ENCODE measurements at regions not wholly inside any gene's neighbourhood (a gene's known extent, or its start where the extent isn't known, plus 50 kb on each side); places are given as distances from the start of the nearest gene placed in this dataset.

DNA sequence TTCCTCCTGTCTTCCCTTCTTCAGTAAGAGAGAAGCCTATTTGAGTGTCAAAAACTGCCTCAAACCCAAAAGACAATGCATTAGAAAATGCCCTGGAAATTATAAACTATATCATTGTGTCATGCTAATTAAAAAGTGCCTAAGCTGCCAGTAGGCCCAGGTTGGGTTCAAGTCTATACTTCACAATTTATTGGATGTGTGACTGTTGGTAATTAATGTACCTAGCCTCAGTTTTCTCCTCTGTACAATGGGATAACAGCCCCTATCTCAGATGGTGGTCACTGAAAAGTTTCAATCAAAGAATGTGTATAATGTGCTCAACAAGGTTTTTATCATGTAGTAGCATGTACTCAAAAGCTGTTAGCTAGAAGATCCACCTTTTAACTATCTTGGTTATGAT lies 246.9 kb upstream of the DUSP10 start:
- Histone ChIP-seq H3K9ac (ENCODE audit: low read length) (no peak overlapping the region), H3K36me3 (replicated peaks; ENCODE audit: insufficient read depth, low read length) (no peaks in the 10 kb centered on the region), H2AFZ (ENCODE audit: low read length) (no peak overlapping the region), H3K79me2 (ENCODE audit: low read length) (no peaks in the 10 kb centered on the region), H3K27me3 (replicated peaks; ENCODE audit: insufficient read depth, low read length) (no peaks in the 10 kb centered on the region), H3K4me1 (ENCODE audit: low read length) (no peaks in the 10 kb centered on the region), H3F3A (ENCODE audit: insufficient read depth, low read length) (no peaks in the 10 kb centered on the region), H3K27ac (ENCODE audit: low read length) (no peak overlapping the region), H3K4me2 (ENCODE audit: low read depth, low read length) (no peak overlapping the region), H3K9me2 (replicated peaks; ENCODE audit: insufficient read depth, low read length) (no peaks in the 10 kb centered on the region), H3K9me3 (replicated peaks; ENCODE audit: insufficient read depth, low read length) (no peaks in the 10 kb centered on the region), H3K4me3 (ENCODE audit: low read length) (no peak overlapping the region), H4K20me1 (ENCODE audit: insufficient read depth, low read length) (no peaks in the 10 kb centered on the region)
- DNase-seq, result no peak
- TF ChIP-seq EZH2phosphoT487 (IDR thresholded peaks at IDR 0.05; ENCODE audit: low read length) (no peak), EZH2 (optimal IDR thresholded peaks at IDR 0.05; ENCODE audit: low read depth, low read length) (no peak)
- TF ChIP-seq, protein P1, sequence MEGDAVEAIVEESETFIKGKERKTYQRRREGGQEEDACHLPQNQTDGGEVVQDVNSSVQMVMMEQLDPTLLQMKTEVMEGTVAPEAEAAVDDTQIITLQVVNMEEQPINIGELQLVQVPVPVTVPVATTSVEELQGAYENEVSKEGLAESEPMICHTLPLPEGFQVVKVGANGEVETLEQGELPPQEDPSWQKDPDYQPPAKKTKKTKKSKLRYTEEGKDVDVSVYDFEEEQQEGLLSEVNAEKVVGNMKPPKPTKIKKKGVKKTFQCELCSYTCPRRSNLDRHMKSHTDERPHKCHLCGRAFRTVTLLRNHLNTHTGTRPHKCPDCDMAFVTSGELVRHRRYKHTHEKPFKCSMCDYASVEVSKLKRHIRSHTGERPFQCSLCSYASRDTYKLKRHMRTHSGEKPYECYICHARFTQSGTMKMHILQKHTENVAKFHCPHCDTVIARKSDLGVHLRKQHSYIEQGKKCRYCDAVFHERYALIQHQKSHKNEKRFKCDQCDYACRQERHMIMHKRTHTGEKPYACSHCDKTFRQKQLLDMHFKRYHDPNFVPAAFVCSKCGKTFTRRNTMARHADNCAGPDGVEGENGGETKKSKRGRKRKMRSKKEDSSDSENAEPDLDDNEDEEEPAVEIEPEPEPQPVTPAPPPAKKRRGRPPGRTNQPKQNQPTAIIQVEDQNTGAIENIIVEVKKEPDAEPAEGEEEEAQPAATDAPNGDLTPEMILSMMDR (IDR thresholded peaks at IDR 0.05; ENCODE audit: low read length), result no peak

DNA sequence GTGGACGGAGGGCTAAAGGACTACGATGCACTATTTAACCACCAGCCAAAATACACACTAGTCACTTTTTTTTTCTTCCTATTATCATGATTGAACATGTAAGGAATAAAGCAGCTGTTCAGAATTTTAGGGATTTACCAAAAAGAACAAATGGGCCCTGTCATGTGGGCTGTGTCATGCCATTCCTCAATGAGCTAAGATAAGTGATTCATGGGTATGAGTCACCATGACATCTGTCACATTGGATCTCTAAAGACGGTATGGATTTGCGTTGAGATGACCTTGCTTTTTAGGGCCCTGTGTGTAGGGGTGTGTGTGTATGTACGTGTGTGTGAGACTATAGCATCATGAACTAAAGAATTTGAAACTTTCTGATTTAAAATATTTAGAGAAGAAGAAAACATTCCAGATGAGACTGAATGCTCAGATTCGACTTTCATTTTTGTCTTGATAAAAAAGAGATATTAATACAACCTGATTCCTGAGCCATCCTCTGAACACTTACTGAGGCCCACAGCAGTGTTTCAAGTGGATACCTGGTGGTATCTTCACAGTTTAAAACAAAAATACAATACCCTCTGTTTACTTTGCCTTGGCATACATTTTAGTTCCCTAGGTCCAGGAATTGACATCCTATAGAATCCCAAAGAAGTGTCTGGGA lies 246.1 kb upstream of the DUSP10 start:
- no peak for DNase-seq
- H3K4me1 ChIP-seq (ENCODE audit: low read length), result no peaks in the 10 kb centered on the region
- H3K9ac ChIP-seq (ENCODE audit: low read length), result no peak overlapping the region
- no peak overlapping the region for H3K4me2 ChIP-seq (ENCODE audit: low read depth, low read length)
- H3K27ac ChIP-seq (ENCODE audit: low read length), result no peak overlapping the region
- H4K20me1 ChIP-seq (ENCODE audit: insufficient read depth, low read length), result no peaks in the 10 kb centered on the region
- no peaks in the 10 kb centered on the region for H3K9me3 ChIP-seq (replicated peaks; ENCODE audit: insufficient read depth, low read length)
- H3K9me2 ChIP-seq (replicated peaks; ENCODE audit: insufficient read depth, low read length), result no peaks in the 10 kb centered on the region
- H3K79me2 ChIP-seq (ENCODE audit: low read length), result no peaks in the 10 kb centered on the region
- no peaks in the 10 kb centered on the region for H3K36me3 ChIP-seq (replicated peaks; ENCODE audit: insufficient read depth, low read length)
- H3F3A ChIP-seq (ENCODE audit: insufficient read depth, low read length), result no peaks in the 10 kb centered on the region
- no peak overlapping the region for H3K4me3 ChIP-seq (ENCODE audit: low read length)
- H3K27me3 ChIP-seq (replicated peaks; ENCODE audit: insufficient read depth, low read length), result no peaks in the 10 kb centered on the region
- TF ChIP-seq, protein P1 (IDR thresholded peaks at IDR 0.05; ENCODE audit: low read length), result no peak
- no peak overlapping the region for H2AFZ ChIP-seq (ENCODE audit: low read length)

DNA sequence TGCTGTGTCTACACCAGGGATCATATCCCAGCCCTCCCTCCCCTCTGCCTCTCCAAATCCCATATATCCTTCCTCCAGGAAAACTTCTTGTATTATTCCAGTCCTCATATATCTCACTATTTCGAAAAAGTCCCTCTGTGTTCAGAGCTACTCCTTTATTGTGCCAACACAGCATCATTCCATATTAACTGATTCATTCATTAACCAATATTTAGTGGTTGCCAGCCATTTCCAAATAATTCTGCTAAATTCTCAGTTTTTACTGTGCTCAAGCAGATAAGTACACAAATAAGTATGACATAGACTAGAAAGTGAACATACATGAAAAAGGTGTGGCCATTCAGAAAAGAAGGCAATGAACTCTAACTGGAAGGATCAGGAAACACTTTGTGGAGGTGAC lies 241.6 kb upstream of the DUSP10 start:
- H3K9me3 ChIP-seq (replicated peaks; ENCODE audit: insufficient read depth, low read length), result no peaks in the 10 kb centered on the region
- H3K27me3 ChIP-seq (replicated peaks; ENCODE audit: insufficient read depth, low read length), result no peaks in the 10 kb centered on the region
- H3K4me1 ChIP-seq (ENCODE audit: low read length), result no peaks in the 10 kb centered on the region
- H3K9me2 ChIP-seq (replicated peaks; ENCODE audit: insufficient read depth, low read length), result no peaks in the 10 kb centered on the region
- no peaks in the 10 kb centered on the region for H3K36me3 ChIP-seq (replicated peaks; ENCODE audit: insufficient read depth, low read length)
- TF ChIP-seq EZH2phosphoT487 (IDR thresholded peaks at IDR 0.05; ENCODE audit: low read length), result no peak
- no peak for TF ChIP-seq EZH2 (optimal IDR thresholded peaks at IDR 0.05; ENCODE audit: low read depth, low read length)
- TF ChIP-seq, protein P1 (IDR thresholded peaks at IDR 0.05; ENCODE audit: low read length), result no peak
- H3F3A ChIP-seq (ENCODE audit: insufficient read depth, low read length), result no peaks in the 10 kb centered on the region
- DNase-seq, result no peak
- no peak overlapping the region for H3K4me3 ChIP-seq (ENCODE audit: low read length)
- no peak overlapping the region for H3K27ac ChIP-seq (ENCODE audit: low read length)
- no peak overlapping the region for H3K9ac ChIP-seq (ENCODE audit: low read length)
- H2AFZ ChIP-seq (ENCODE audit: low read length), result no peak overlapping the region
- no peaks in the 10 kb centered on the region for H3K79me2 ChIP-seq (ENCODE audit: low read length)
- H4K20me1 ChIP-seq (ENCODE audit: insufficient read depth, low read length), result no peaks in the 10 kb centered on the region
- H3K4me2 ChIP-seq (ENCODE audit: low read depth, low read length), result no peak overlapping the region
